ENCODE measurements at regions not wholly inside any gene's neighbourhood (a gene's known extent, or its start where the extent isn't known, plus 50 kb on each side); places are given as distances from the start of the nearest gene placed in this dataset.
A peak's percentile ranks its signal among the peaks of the same experiment; 100 is the strongest.

DNA sequence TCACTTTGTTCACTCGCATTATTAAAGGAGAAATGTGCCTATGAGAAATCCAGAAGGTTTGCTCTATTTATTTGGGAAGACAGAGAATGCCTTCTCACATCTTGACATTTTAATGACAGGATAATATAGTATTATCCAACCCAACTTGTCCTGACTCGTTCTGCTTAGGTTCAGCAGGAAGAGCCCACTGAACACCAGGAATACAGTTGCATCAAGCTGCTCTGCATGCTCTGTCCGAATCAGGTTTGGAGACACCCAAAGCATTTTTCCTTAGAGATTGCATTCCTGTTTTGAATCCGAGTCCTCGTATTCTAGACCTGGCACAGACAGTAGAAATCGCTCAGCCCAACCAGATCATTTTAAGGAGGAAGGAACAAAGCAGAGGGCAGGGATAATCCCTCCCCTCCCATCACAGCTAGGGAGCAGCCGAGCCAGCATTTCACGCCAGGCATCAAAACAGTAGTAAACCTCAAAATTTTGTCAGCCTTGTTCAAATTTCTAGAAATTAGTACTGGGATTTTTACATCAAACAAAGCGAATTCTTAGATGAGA, 837.4 kb upstream of the ID2 start:
- DNase-seq: no peak
- Histone ChIP-seq H4K12ac (ENCODE audit: low read depth, low read length) (no peak overlapping the region), H3K4me1 (ENCODE audit: control insufficient read depth in 1 of 2, insufficient read depth in 2 of 2, low read length in 2 of 2) (peaks cover 13 to 17% of the 10 kb centered on the region in 2 experiments), H2AFZ (ENCODE audit: insufficient read depth, low read length, poor library complexity) (no peak overlapping the region), H3K9me3 (ENCODE audit: insufficient read depth, low read depth, low read length) (peaks cover 2% of the 10 kb centered on the region), H3K23ac (ENCODE audit: low read length) (no peak overlapping the region), H3K4ac (ENCODE audit: low read depth, low read length) (no peak overlapping the region), H2BK120ac (ENCODE audit: insufficient read depth, low read length, poor library complexity) (no peak overlapping the region), H2BK5ac (ENCODE audit: low read depth, low read length, poor library complexity) (no peak overlapping the region), H3K79me1 (ENCODE audit: low read length) (peaks cover 12% of the 10 kb centered on the region), H4K8ac (ENCODE audit: low read depth, low read length) (no peak overlapping the region), H3K27ac (ENCODE audit: low read depth, low read length) (no peak overlapping the region), H4K91ac (ENCODE audit: low read depth, low read length) (no peak overlapping the region), H3K9ac (ENCODE audit: low read length) (no peak overlapping the region), H2AK5ac (ENCODE audit: low read length) (no peak overlapping the region), H3K4me3 (ENCODE audit: low read depth, low read length) (no peak overlapping the region), H3K18ac (ENCODE audit: low read length) (no peak overlapping the region), H3K79me2 (ENCODE audit: control insufficient read depth, insufficient read depth, low read length, poor library complexity) (no peaks in the 10 kb centered on the region), H3K36me3 (ENCODE audit: control insufficient read depth in 1 of 2, insufficient read depth in 2 of 2, low read length in 2 of 2) (no peaks in the 10 kb centered on the region), H3K14ac (ENCODE audit: low read length) (peak overlapping the region; percentile 55), H3K27me3 (ENCODE audit: insufficient read depth, low read length) (no peaks in the 10 kb centered on the region), H2BK12ac (ENCODE audit: low read length) (peak overlapping the region; percentile 33), H3K4me2 (ENCODE audit: low read length) (no peak overlapping the region)
- no CpG with 5 or more reads among the region's 9 CpGs for WGBS (ENCODE audit: extremely low coverage, insufficient coverage, insufficient read length)

GRCh38 chr2:7845332-7845731, 836.5 kb upstream of the ID2 start:
- Histone ChIP-seq H3K27ac (ENCODE audit: low read depth, low read length) (no peak overlapping the region), H3K79me2 (ENCODE audit: control insufficient read depth, insufficient read depth, low read length, poor library complexity) (no peaks in the 10 kb centered on the region), H3K4me2 (ENCODE audit: low read length) (no peak overlapping the region), H3K23ac (ENCODE audit: low read length) (no peak overlapping the region), H3K4ac (ENCODE audit: low read depth, low read length) (no peak overlapping the region), H2BK12ac (ENCODE audit: low read length) (no peak overlapping the region), H2BK5ac (ENCODE audit: low read depth, low read length, poor library complexity) (no peak overlapping the region), H3K14ac (ENCODE audit: low read length) (no peak overlapping the region), H4K8ac (ENCODE audit: low read depth, low read length) (no peak overlapping the region), H2AK5ac (ENCODE audit: low read length) (no peak overlapping the region), H2BK120ac (ENCODE audit: insufficient read depth, low read length, poor library complexity) (no peak overlapping the region), H3K4me3 (ENCODE audit: low read depth, low read length) (no peak overlapping the region), H3K36me3 (ENCODE audit: control insufficient read depth in 1 of 2, insufficient read depth in 2 of 2, low read length in 2 of 2) (no peaks in the 10 kb centered on the region), H3K9ac (ENCODE audit: low read length) (no peak overlapping the region), H4K91ac (ENCODE audit: low read depth, low read length) (no peak overlapping the region), H3K79me1 (ENCODE audit: low read length) (peaks cover 12% of the 10 kb centered on the region), H4K12ac (ENCODE audit: low read depth, low read length) (no peak overlapping the region), H3K4me1 (ENCODE audit: control insufficient read depth in 1 of 2, insufficient read depth in 2 of 2, low read length in 2 of 2) (peaks cover 13 to 19% of the 10 kb centered on the region in 2 experiments), H3K18ac (ENCODE audit: low read length) (no peak overlapping the region), H3K27me3 (ENCODE audit: insufficient read depth, low read length) (no peaks in the 10 kb centered on the region), H2AFZ (ENCODE audit: insufficient read depth, low read length, poor library complexity) (no peak overlapping the region), H3K9me3 (ENCODE audit: insufficient read depth, low read depth, low read length) (peaks cover 2% of the 10 kb centered on the region)
- peak in 1 of 2 donors; percentile 48 for DNase-seq
- WGBS (ENCODE audit: extremely low coverage, insufficient coverage, insufficient read length): no CpG with 5 or more reads among the region's 2 CpGs

GRCh38 chr2:7846607-7847006, 835.2 kb upstream of the ID2 start:
- H3K4me1 ChIP-seq (ENCODE audit: control insufficient read depth in 1 of 2, insufficient read depth in 2 of 2, low read length in 2 of 2): peaks cover 13 to 19% of the 10 kb centered on the region in 2 experiments
- no peaks in the 10 kb centered on the region for H3K79me2 ChIP-seq (ENCODE audit: control insufficient read depth, insufficient read depth, low read length, poor library complexity)
- peak overlapping the region; percentile 75 for H2AK5ac ChIP-seq (ENCODE audit: low read length)
- peak overlapping the region; percentile 67 for H4K91ac ChIP-seq (ENCODE audit: low read depth, low read length)
- H4K12ac ChIP-seq (ENCODE audit: low read depth, low read length): no peak overlapping the region
- no peak for DNase-seq
- no peak overlapping the region for H3K4me2 ChIP-seq (ENCODE audit: low read length)
- H3K27ac ChIP-seq (ENCODE audit: low read depth, low read length): no peak overlapping the region
- no peak overlapping the region for H3K23ac ChIP-seq (ENCODE audit: low read length)
- H3K9ac ChIP-seq (ENCODE audit: low read length): no peak overlapping the region
- peaks cover 12% of the 10 kb centered on the region for H3K79me1 ChIP-seq (ENCODE audit: low read length)
- no peak overlapping the region for H4K8ac ChIP-seq (ENCODE audit: low read depth, low read length)
- no peak overlapping the region for H2AFZ ChIP-seq (ENCODE audit: insufficient read depth, low read length, poor library complexity)
- peak overlapping the region; percentile 63 for H2BK120ac ChIP-seq (ENCODE audit: insufficient read depth, low read length, poor library complexity)
- H3K4me3 ChIP-seq (ENCODE audit: low read depth, low read length): no peak overlapping the region
- no peaks in the 10 kb centered on the region for H3K36me3 ChIP-seq (ENCODE audit: control insufficient read depth in 1 of 2, insufficient read depth in 2 of 2, low read length in 2 of 2)
- H3K4ac ChIP-seq (ENCODE audit: low read depth, low read length): peak overlapping the region; percentile 54
- H2BK5ac ChIP-seq (ENCODE audit: low read depth, low read length, poor library complexity): peak overlapping the region; percentile 43
- H3K9me3 ChIP-seq (ENCODE audit: insufficient read depth, low read depth, low read length): peaks cover 2% of the 10 kb centered on the region
- no CpG with 5 or more reads among the region's 5 CpGs for WGBS (ENCODE audit: extremely low coverage, insufficient coverage, insufficient read length)
- H3K14ac ChIP-seq (ENCODE audit: low read length): no peak overlapping the region
- H3K18ac ChIP-seq (ENCODE audit: low read length): no peak overlapping the region
- no peaks in the 10 kb centered on the region for H3K27me3 ChIP-seq (ENCODE audit: insufficient read depth, low read length)
- H2BK12ac ChIP-seq (ENCODE audit: low read length): peak overlapping the region; percentile 95

- Histone ChIP-seq H3K27ac (ENCODE audit: low read depth, low read length) (peak overlapping the region; percentile 76), H4K8ac (ENCODE audit: low read depth, low read length) (no peak overlapping the region), H3K4me3 (ENCODE audit: low read depth, low read length) (no peak overlapping the region), H3K4me1 (ENCODE audit: control insufficient read depth in 1 of 2, insufficient read depth in 2 of 2, low read length in 2 of 2) (peaks cover 13 to 18% of the 10 kb centered on the region in 2 experiments), H3K23ac (ENCODE audit: low read length) (no peak overlapping the region), H2AFZ (ENCODE audit: insufficient read depth, low read length, poor library complexity) (no peak overlapping the region), H3K14ac (ENCODE audit: low read length) (no peak overlapping the region), H4K12ac (ENCODE audit: low read depth, low read length) (no peak overlapping the region), H2AK5ac (ENCODE audit: low read length) (no peak overlapping the region), H3K79me1 (ENCODE audit: low read length) (peaks cover 13% of the 10 kb centered on the region), H3K9me3 (ENCODE audit: insufficient read depth, low read depth, low read length) (no peaks in the 10 kb centered on the region), H2BK120ac (ENCODE audit: insufficient read depth, low read length, poor library complexity) (peak overlapping the region; percentile 7), H3K4me2 (ENCODE audit: low read length) (no peak overlapping the region), H2BK12ac (ENCODE audit: low read length) (peak overlapping the region; percentile 5), H3K79me2 (ENCODE audit: control insufficient read depth, insufficient read depth, low read length, poor library complexity) (no peaks in the 10 kb centered on the region), H3K4ac (ENCODE audit: low read depth, low read length) (no peak overlapping the region), H3K9ac (ENCODE audit: low read length) (no peak overlapping the region), H4K91ac (ENCODE audit: low read depth, low read length) (peak overlapping the region; percentile 2), H3K36me3 (ENCODE audit: control insufficient read depth in 1 of 2, insufficient read depth in 2 of 2, low read length in 2 of 2) (no peaks in the 10 kb centered on the region), H3K27me3 (ENCODE audit: insufficient read depth, low read length) (no peaks in the 10 kb centered on the region), H3K18ac (ENCODE audit: low read length) (no peak overlapping the region), H2BK5ac (ENCODE audit: low read depth, low read length, poor library complexity) (no peak overlapping the region)
- WGBS (ENCODE audit: extremely low coverage, insufficient coverage, insufficient read length): no CpG with 5 or more reads among the region's 4 CpGs
- DNase-seq: peak in 1 of 2 donors; percentile 29
Measured at GRCh38 chr2:7847321-7847720, 834.5 kb upstream of the ID2 start.

Measured in trophoblast cell (in vitro differentiated cells and primary cell).